OCI-LY1 (cell line): ENCODE measurements at regions not wholly inside any gene's neighbourhood (a gene's known extent, or its start where the extent isn't known, plus 50 kb on each side); places are given as distances from the start of the nearest gene placed in this dataset.

Source experiments
- H2AFZ ChIP-seq: fragments of 200-600 bp; sonication (generic), shearing (Covaris generic); 2 replicates; pipeline ENCODE4 v1.6.0; 2014; ENCODE audit warnings: antibody characterized with exemption, mild to moderate bottlenecking, low read length
- H3F3A ChIP-seq: fragments of 200-600 bp; sonication (generic), shearing (Covaris generic); 2 replicates; pipeline ENCODE4 v1.6.0; 2014; ENCODE audit warnings: mild to moderate bottlenecking, antibody characterized with exemption, low read length, moderate library complexity; ENCODE audit not compliant: insufficient read depth
- H3K27ac ChIP-seq: fragments of 200-600 bp; sonication (generic); 2 replicates; pipeline ENCODE4 v1.5.1; 2014; ENCODE audit warnings: low read length, mixed run types, mild to moderate bottlenecking, low read depth; ENCODE audit not compliant: poor library complexity, severe bottlenecking
- H3K27me3 ChIP-seq: fragments of 200-600 bp; sonication (generic); 2 replicates; pipeline ENCODE4 v1.6.0; 2014; ENCODE audit warnings: antibody characterized with exemption, mild to moderate bottlenecking, low read length, moderate library complexity; ENCODE audit not compliant: insufficient read depth
- H3K36me3 ChIP-seq: fragments of 200-600 bp; sonication (generic); 2 replicates; pipeline ENCODE4 v1.6.1; 2014; ENCODE audit warnings: mild to moderate bottlenecking, antibody characterized with exemption, low read length, moderate library complexity, mixed read lengths; ENCODE audit not compliant: insufficient read depth
- H3K4me1 ChIP-seq: fragments of 200-600 bp; sonication (generic); 2 replicates; pipeline ENCODE4 v1.5.1; 2014; ENCODE audit warnings: mild to moderate bottlenecking, low read length, moderate library complexity; ENCODE audit not compliant: insufficient read depth, severe bottlenecking
- H3K4me2 ChIP-seq: fragments of 200-600 bp; sonication (generic), shearing (Covaris generic); 2 replicates; pipeline ENCODE4 v1.6.1; 2014; ENCODE audit warnings: low read length
- H3K4me3 ChIP-seq: fragments of 200-600 bp; sonication (generic); 2 replicates; pipeline ENCODE4 v1.5.1; 2014; ENCODE audit warnings: low read length, low read depth, mild to moderate bottlenecking, mixed read lengths; ENCODE audit not compliant: poor library complexity, severe bottlenecking
- H3K79me2 ChIP-seq: fragments of 200-600 bp; shearing (Covaris generic); 2 replicates; pipeline ENCODE4 v1.6.1; 2016; ENCODE audit warnings: mixed run types, low read length, mixed read lengths; ENCODE audit not compliant: insufficient read depth
- H3K9ac ChIP-seq: fragments of 200-600 bp; sonication (generic), shearing (Covaris generic); 2 replicates; pipeline ENCODE4 v1.6.1; 2014; ENCODE audit warnings: mild to moderate bottlenecking, low read length, mixed read lengths
- H3K9me2 ChIP-seq: fragments of 200-600 bp; sonication (generic), shearing (Covaris generic); 2 replicates; pipeline ENCODE4 v1.6.1; 2014; ENCODE audit warnings: low read depth, mild to moderate bottlenecking, low read length, mixed read lengths
- H3K9me3 ChIP-seq: fragments of 200-600 bp; shearing (Covaris generic); 2 replicates; pipeline ENCODE4 v1.6.1; 2014; ENCODE audit warnings: low read length, mixed read lengths
- H4K20me1 ChIP-seq: fragments of 200-600 bp; sonication (generic), shearing (Covaris generic); 2 replicates; pipeline ENCODE4 v1.6.0; 2016; ENCODE audit warnings: mild to moderate bottlenecking, low read length; ENCODE audit not compliant: insufficient read depth
- EZH2 ChIP-seq: fragments of 200-600 bp; sonication (generic), shearing (Covaris generic); IDR thresholded peaks from 2 replicates; pipeline ENCODE4 v1.8.0; 2017; ENCODE audit warnings: borderline replicate concordance, mixed run types, mild to moderate bottlenecking, antibody characterized with exemption, low read length, moderate library complexity, mixed read lengths
- TF ChIP-seq, protein P1 (sequence below): fragments of 200-600 bp; sonication (generic), shearing (Covaris generic); IDR thresholded peaks from 2 replicates; pipeline ENCODE4 v1.5.1; 2017; ENCODE audit warnings: mild to moderate bottlenecking, antibody characterized with exemption, low read length, moderate library complexity, mixed read lengths

DNA sequence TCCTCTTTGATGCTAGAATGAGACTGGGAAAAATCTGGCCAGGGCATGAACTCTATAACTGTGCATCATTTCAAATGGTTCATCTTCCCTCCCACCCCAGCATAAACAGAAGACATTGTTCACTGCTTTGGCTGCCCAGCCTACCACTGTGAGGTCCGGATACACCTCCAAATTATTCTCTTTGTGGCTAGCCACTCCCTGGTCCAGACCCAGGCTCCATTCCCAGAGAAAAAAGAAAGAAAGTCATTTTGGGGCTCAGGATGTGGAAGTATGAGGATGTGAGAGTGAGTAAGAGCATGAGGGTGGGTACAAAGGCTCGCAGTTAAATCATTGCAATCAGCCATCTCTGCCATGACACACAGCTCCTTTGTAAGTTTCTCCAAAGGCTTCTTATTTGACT is 559.2 kb downstream of the PSAT1 start:
- Histone ChIP-seq H3K27ac (no peak overlapping the region), H2AFZ (no peak overlapping the region), H3K4me1 (no peaks in the 10 kb centered on the region), H4K20me1 (no peaks in the 10 kb centered on the region), H3K9me2 (no peaks in the 10 kb centered on the region), H3K27me3 (no peaks in the 10 kb centered on the region), H3K4me2 (no peak overlapping the region), H3K36me3 (no peaks in the 10 kb centered on the region), H3K9me3 (no peaks in the 10 kb centered on the region), H3K9ac (no peak overlapping the region), H3K79me2 (no peaks in the 10 kb centered on the region), H3K4me3 (no peak overlapping the region), H3F3A (no peaks in the 10 kb centered on the region)
- no peak for TF ChIP-seq EZH2
- TF ChIP-seq, protein P1, sequence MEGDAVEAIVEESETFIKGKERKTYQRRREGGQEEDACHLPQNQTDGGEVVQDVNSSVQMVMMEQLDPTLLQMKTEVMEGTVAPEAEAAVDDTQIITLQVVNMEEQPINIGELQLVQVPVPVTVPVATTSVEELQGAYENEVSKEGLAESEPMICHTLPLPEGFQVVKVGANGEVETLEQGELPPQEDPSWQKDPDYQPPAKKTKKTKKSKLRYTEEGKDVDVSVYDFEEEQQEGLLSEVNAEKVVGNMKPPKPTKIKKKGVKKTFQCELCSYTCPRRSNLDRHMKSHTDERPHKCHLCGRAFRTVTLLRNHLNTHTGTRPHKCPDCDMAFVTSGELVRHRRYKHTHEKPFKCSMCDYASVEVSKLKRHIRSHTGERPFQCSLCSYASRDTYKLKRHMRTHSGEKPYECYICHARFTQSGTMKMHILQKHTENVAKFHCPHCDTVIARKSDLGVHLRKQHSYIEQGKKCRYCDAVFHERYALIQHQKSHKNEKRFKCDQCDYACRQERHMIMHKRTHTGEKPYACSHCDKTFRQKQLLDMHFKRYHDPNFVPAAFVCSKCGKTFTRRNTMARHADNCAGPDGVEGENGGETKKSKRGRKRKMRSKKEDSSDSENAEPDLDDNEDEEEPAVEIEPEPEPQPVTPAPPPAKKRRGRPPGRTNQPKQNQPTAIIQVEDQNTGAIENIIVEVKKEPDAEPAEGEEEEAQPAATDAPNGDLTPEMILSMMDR: no peak

DNA sequence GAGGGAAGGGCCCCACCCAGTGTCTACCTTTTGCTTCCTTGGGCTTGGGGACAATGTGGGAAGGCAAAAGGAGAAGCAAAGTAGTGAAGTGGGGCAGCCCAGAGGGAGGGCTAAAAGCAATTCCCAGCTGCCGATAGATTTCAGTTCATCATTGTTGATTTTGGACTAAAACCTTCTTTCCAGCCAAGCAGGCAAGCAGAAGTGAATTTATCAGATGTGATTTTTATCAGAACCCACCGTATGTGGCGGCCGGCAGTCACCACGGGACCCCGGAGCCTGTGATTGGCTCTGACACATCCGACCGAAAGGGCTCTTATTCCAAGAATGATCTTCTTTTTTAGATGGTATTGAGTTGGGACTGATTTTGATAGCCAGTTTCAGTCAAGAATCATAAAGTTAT is 559.9 kb downstream of the PSAT1 start:
- Histone ChIP-seq H3K4me1 (no peaks in the 10 kb centered on the region), H3K27ac (no peak overlapping the region), H3K27me3 (no peaks in the 10 kb centered on the region), H3F3A (no peaks in the 10 kb centered on the region), H3K4me2 (no peak overlapping the region), H3K9ac (no peak overlapping the region), H3K36me3 (no peaks in the 10 kb centered on the region), H2AFZ (no peak overlapping the region), H3K79me2 (no peaks in the 10 kb centered on the region), H3K9me2 (no peaks in the 10 kb centered on the region), H3K4me3 (no peak overlapping the region), H3K9me3 (no peaks in the 10 kb centered on the region), H4K20me1 (no peaks in the 10 kb centered on the region)
- TF ChIP-seq EZH2: no peak
- TF ChIP-seq, protein P1: no peak

DNA sequence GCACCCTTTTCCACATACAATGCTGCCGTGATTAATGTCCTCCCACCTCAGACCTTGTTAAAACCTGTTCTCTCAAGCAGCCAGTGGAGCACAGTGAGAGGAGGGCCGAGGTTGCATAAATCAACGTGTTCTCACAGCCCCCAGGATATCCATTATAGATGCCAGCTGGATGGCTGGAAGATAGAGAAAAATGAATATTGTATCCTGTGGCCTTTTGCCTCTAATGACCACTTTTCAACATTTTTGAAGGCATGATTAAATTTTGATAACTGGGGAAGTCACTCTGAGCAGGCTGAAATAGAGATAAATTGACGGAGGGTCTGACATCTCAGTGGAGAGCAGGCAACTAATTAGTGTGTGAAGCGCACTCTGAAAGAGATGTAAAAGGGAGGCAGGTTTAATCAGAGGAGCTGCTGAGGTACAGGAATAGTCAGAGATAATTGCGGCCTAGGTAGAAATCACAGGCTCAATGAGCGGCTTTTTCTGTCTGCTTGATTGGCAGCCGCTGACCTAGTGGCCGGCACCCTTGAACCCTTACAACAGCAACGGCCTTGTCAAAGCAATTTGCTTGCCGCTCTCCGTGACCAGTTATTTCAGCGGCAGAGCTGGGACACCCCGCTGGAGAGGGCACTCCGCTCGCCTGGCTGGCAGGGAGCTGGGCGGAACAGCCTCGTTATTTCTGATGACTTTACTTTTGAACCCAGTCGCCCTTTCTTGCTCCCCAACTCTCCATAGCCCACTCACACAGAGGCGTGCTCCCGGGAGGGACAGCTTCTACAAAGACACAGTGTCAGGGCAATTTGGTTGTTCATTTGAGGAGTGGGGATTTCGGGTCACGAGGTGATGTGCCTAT is 560.7 kb downstream of the PSAT1 start:
- no peaks in the 10 kb centered on the region for H3K27me3 ChIP-seq
- no peak for TF ChIP-seq EZH2
- TF ChIP-seq, protein P1: no peak

More for the DNA sequence above, 560.7 kb downstream of the PSAT1 start:
- no peaks in the 10 kb centered on the region for H3K9me3 ChIP-seq
- H3K9me2 ChIP-seq: no peaks in the 10 kb centered on the region
- no peak overlapping the region for H2AFZ ChIP-seq
- H3K36me3 ChIP-seq: no peaks in the 10 kb centered on the region
- H3K79me2 ChIP-seq: no peaks in the 10 kb centered on the region
- no peak overlapping the region for H3K4me2 ChIP-seq
- no peak overlapping the region for H3K27ac ChIP-seq
- H3K4me1 ChIP-seq: no peaks in the 10 kb centered on the region
- H3K4me3 ChIP-seq: no peak overlapping the region
- H3F3A ChIP-seq: no peaks in the 10 kb centered on the region
- no peak overlapping the region for H3K9ac ChIP-seq
- no peaks in the 10 kb centered on the region for H4K20me1 ChIP-seq
